ENCODE measurements at regions not wholly inside any gene's neighbourhood (a gene's known extent, or its start where the extent isn't known, plus 50 kb on each side); places are given as distances from the start of the nearest gene placed in this dataset.

DNA sequence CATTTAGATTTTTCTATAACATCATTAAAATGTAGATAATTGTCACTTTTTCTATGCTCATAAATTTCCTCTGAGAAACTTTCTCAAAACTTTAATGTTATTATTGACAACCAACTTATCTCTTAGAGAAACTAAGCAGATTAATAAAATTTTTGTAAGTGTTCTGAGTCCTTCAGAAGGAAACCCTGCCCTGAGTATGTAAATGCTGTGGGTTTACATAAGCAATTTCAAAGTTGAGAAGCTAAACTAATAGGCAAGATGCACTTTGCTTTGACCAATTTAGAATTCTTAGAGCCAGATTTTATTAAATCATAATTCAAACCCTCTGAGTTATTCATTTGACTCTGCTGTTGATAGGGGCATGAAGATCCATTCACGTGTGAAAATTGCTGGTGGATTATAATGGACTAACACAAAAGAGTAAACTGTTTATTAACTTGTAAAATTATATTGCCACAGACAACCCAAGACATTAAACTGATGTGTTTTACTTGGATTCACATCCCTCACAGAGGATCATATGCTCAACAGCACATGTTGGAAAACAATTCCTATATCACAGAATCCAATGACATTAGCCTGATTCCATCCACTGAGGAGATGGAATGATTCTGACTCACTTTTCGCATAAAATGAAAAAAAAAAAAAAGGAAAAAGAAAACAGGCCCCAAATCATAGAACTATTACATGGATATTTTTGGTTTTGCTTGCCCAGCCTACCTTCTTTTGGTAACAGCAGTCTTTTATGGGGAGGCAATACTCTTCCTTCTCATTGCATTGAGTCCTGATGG lies 453.7 kb upstream of the HTR2A start:
- DNase-seq (ENCODE audit: insufficient read length, low spot score): no peak
- no peak for FAIRE-seq
- no peak for TF ChIP-seq POLR2AphosphoS5 (IDR thresholded peaks at IDR 0.05; ENCODE audit: low read depth, low read length)
- no peak for TF ChIP-seq TAF1 (IDR thresholded peaks at IDR 0.05; ENCODE audit: low read depth, low read length)
- no peak for TF ChIP-seq POU2F2 (IDR thresholded peaks at IDR 0.05; ENCODE audit: low read depth, low read length)
- no peak for TF ChIP-seq SPI1 (IDR thresholded peaks at IDR 0.05; ENCODE audit: low read depth, low read length)
- no peak for TF ChIP-seq POLR2A (IDR thresholded peaks at IDR 0.05; ENCODE audit: low read depth, low read length)
- no peak for TF ChIP-seq PAX5 (IDR thresholded peaks at IDR 0.05; ENCODE audit: insufficient read depth, low read length, severe bottlenecking)

DNA sequence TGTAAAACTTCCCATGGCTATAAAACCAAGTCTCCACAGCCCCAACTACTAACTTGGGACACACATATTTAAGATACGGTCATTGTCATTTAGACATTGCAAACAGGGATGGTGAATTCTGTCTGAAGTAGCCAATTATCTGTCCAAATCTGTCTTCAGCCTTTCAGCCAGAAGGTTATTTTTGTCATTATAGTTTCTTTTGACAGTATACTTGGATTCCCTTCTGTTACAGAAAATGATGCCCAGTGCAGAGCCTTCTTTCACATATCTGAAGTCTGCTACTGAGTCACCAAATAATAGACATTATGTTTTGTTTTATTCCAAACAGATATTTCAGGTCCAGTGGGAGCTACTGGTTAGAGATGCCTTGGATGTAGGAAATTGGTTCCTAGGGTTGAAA lies 452.4 kb upstream of the HTR2A start:
- DNase-seq (ENCODE audit: insufficient read length, low spot score): no peak
- no peak for TF ChIP-seq TAF1 (IDR thresholded peaks at IDR 0.05; ENCODE audit: low read depth, low read length)
- TF ChIP-seq PAX5 (IDR thresholded peaks at IDR 0.05; ENCODE audit: insufficient read depth, low read length, severe bottlenecking): no peak
- TF ChIP-seq POU2F2 (IDR thresholded peaks at IDR 0.05; ENCODE audit: low read depth, low read length): no peak
- TF ChIP-seq POLR2A (IDR thresholded peaks at IDR 0.05; ENCODE audit: low read depth, low read length): no peak
- no peak for TF ChIP-seq POLR2AphosphoS5 (IDR thresholded peaks at IDR 0.05; ENCODE audit: low read depth, low read length)
- no peak for TF ChIP-seq SPI1 (IDR thresholded peaks at IDR 0.05; ENCODE audit: low read depth, low read length)
- no peak for FAIRE-seq

DNA sequence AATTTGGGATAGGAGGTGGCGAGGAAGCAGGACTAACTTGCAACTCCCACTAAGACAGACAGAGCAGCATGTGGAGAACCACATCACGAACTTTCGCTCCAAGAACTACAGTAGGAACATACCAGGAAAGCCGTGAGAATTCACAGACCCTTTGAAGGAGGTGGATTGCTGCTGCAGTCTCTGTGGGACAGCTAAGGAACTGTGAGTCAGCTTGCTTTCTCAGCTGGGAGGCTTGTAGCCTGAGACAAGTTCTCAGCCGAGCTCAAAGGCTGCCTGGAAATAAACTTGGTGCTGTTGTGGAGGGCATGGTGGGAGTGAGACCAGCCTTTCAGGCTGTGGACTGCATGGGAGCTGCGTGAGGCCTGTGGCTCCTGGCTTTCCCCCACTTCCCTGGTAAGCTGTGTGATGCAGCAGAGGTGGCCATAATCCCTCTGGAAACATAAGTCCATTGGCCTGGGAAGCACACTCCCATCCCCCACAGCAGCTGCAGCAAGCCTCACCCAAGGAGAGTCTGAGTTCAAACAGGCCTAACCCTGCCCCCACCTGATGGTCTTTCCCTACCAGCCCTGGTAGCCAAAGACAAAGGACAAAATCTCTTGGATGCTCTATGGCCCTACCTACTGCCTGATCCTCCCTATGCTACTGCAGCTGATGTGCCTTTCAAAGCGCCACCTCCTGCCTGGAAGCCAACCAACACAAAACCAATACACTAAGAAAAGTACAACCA lies 441.1 kb upstream of the HTR2A start:
- TF ChIP-seq POU2F2 (IDR thresholded peaks at IDR 0.05; ENCODE audit: low read depth, low read length) (no peak), POLR2AphosphoS5 (IDR thresholded peaks at IDR 0.05; ENCODE audit: low read depth, low read length) (no peak), PAX5 (IDR thresholded peaks at IDR 0.05; ENCODE audit: insufficient read depth, low read length, severe bottlenecking) (no peak), SPI1 (IDR thresholded peaks at IDR 0.05; ENCODE audit: low read depth, low read length) (no peak), TAF1 (IDR thresholded peaks at IDR 0.05; ENCODE audit: low read depth, low read length) (no peak), POLR2A (IDR thresholded peaks at IDR 0.05; ENCODE audit: low read depth, low read length) (no peak)
- DNase-seq (ENCODE audit: insufficient read length, low spot score): no peak
- no peak for FAIRE-seq

- no peak for TF ChIP-seq POU2F2 (IDR thresholded peaks at IDR 0.05; ENCODE audit: low read depth, low read length)
- TF ChIP-seq TAF1 (IDR thresholded peaks at IDR 0.05; ENCODE audit: low read depth, low read length): no peak
- TF ChIP-seq PAX5 (IDR thresholded peaks at IDR 0.05; ENCODE audit: insufficient read depth, low read length, severe bottlenecking): no peak
- TF ChIP-seq POLR2A (IDR thresholded peaks at IDR 0.05; ENCODE audit: low read depth, low read length): no peak
- no peak for TF ChIP-seq POLR2AphosphoS5 (IDR thresholded peaks at IDR 0.05; ENCODE audit: low read depth, low read length)
- no peak for TF ChIP-seq SPI1 (IDR thresholded peaks at IDR 0.05; ENCODE audit: low read depth, low read length)
- DNase-seq (ENCODE audit: insufficient read length, low spot score) (no peak), FAIRE-seq (no peak)
Observed at GRCh38 chr13:47334173-47334572, 437.3 kb upstream of the HTR2A start.

- no peak for DNase-seq (ENCODE audit: insufficient read length, low spot score)
Observed at GRCh38 chr13:47332149-47332548, 435.3 kb upstream of the HTR2A start.

DNA sequence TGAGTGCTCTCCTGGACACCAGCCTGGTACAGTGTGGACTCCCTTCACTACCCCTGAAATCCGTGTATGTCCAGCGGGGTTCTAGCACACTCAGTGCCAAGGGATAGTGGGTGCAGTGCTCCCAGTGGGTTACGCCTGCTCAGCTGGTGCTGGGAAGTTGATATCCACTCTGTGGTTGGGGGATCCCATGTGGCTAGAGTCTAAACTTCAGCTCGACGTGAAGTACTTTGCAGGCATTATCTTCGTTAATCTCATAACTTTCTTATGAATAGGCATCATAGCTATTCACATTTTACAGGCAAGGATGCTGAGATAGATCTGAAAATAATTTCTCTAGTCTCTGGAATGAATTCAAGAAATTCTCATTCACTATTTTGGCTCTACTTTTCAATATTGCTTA lies 433.2 kb upstream of the HTR2A start:
- no peak for DNase-seq (ENCODE audit: insufficient read length, low spot score)
- TF ChIP-seq TAF1 (IDR thresholded peaks at IDR 0.05; ENCODE audit: low read depth, low read length): no peak
- TF ChIP-seq POLR2A (IDR thresholded peaks at IDR 0.05; ENCODE audit: low read depth, low read length): no peak
- no peak for TF ChIP-seq SPI1 (IDR thresholded peaks at IDR 0.05; ENCODE audit: low read depth, low read length)
- TF ChIP-seq PAX5 (IDR thresholded peaks at IDR 0.05; ENCODE audit: insufficient read depth, low read length, severe bottlenecking): no peak
- no peak for TF ChIP-seq POU2F2 (IDR thresholded peaks at IDR 0.05; ENCODE audit: low read depth, low read length)
- TF ChIP-seq POLR2AphosphoS5 (IDR thresholded peaks at IDR 0.05; ENCODE audit: low read depth, low read length): no peak
- no peak for FAIRE-seq

More at GRCh38 chr13:47332149-47332548, 435.3 kb upstream of the HTR2A start:
- no peak for FAIRE-seq
- no peak for TF ChIP-seq POLR2AphosphoS5 (IDR thresholded peaks at IDR 0.05; ENCODE audit: low read depth, low read length)
- no peak for TF ChIP-seq SPI1 (IDR thresholded peaks at IDR 0.05; ENCODE audit: low read depth, low read length)
- TF ChIP-seq POU2F2 (IDR thresholded peaks at IDR 0.05; ENCODE audit: low read depth, low read length): no peak

DNA sequence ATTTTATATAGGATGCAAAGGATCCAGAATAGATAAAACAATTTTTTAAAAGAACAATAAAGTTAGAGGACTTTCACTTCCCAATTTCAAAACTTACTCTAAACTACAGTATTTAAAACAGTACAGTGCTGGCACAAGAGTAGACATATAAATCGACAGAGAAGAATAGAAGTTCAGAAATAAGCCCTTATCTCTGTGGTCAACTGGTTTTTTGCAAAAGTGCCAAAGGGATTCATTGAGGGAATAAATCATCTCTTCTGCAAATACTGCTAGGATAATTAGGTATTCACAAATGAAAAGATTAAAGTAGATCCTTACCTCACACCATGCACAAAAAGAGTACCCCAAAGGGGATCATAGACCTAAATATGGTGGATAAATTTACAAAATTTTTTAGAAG lies 431.0 kb upstream of the HTR2A start:
- TF ChIP-seq POLR2A (IDR thresholded peaks at IDR 0.05; ENCODE audit: low read depth, low read length) (no peak), POU2F2 (IDR thresholded peaks at IDR 0.05; ENCODE audit: low read depth, low read length) (no peak), POLR2AphosphoS5 (IDR thresholded peaks at IDR 0.05; ENCODE audit: low read depth, low read length) (no peak), PAX5 (IDR thresholded peaks at IDR 0.05; ENCODE audit: insufficient read depth, low read length, severe bottlenecking) (no peak), SPI1 (IDR thresholded peaks at IDR 0.05; ENCODE audit: low read depth, low read length) (no peak), TAF1 (IDR thresholded peaks at IDR 0.05; ENCODE audit: low read depth, low read length) (no peak)
- no peak for DNase-seq (ENCODE audit: insufficient read length, low spot score)
- FAIRE-seq: no peak

- DNase-seq (ENCODE audit: insufficient read length, low spot score) (no peak), FAIRE-seq (no peak)
- TF ChIP-seq SPI1 (IDR thresholded peaks at IDR 0.05; ENCODE audit: low read depth, low read length) (no peak), POLR2A (IDR thresholded peaks at IDR 0.05; ENCODE audit: low read depth, low read length) (no peak)
Observed at GRCh38 chr13:47326061-47326460, 429.2 kb upstream of the HTR2A start.

GRCh38 chr13:47317356-47317755 lies 420.5 kb upstream of the HTR2A start:
- no peak for TF ChIP-seq PAX5 (IDR thresholded peaks at IDR 0.05; ENCODE audit: insufficient read depth, low read length, severe bottlenecking)
- TF ChIP-seq SPI1 (IDR thresholded peaks at IDR 0.05; ENCODE audit: low read depth, low read length): no peak
- TF ChIP-seq POLR2A (IDR thresholded peaks at IDR 0.05; ENCODE audit: low read depth, low read length): no peak
- TF ChIP-seq TAF1 (IDR thresholded peaks at IDR 0.05; ENCODE audit: low read depth, low read length): no peak
- TF ChIP-seq POLR2AphosphoS5 (IDR thresholded peaks at IDR 0.05; ENCODE audit: low read depth, low read length): no peak
- TF ChIP-seq POU2F2 (IDR thresholded peaks at IDR 0.05; ENCODE audit: low read depth, low read length): no peak
- DNase-seq (ENCODE audit: insufficient read length, low spot score) (no peak), FAIRE-seq (no peak)
